Body of pancreas (tissue), 4 donors: ENCODE measurements at regions not wholly inside any gene's neighbourhood (a gene's known extent, or its start where the extent isn't known, plus 50 kb on each side); places are given as distances from the start of the nearest gene placed in this dataset.
A peak's percentile ranks its signal among the peaks of the same experiment; 100 is the strongest.

ENCODE experiments used
- CTCF ChIP-seq, 7 experiments: fragments of 450-650 bp in 4 of 7; fragments of 200-600 bp in 3 of 7; sonication (generic) in 3 of 7; IDR thresholded peaks; one replicate each; pipeline ENCODE4 v1.5.1; 2016 to 2019; ENCODE audit warnings: antibody characterized with exemption in 7 of 7
- POLR2A ChIP-seq, 3 donors: fragments of 450-650 bp; IDR thresholded peaks; one replicate each; pipeline ENCODE4 v1.6.1; 2016; ENCODE audit warnings: antibody characterized with exemption in 3 of 3, mild to moderate bottlenecking in 2 of 3

DNA sequence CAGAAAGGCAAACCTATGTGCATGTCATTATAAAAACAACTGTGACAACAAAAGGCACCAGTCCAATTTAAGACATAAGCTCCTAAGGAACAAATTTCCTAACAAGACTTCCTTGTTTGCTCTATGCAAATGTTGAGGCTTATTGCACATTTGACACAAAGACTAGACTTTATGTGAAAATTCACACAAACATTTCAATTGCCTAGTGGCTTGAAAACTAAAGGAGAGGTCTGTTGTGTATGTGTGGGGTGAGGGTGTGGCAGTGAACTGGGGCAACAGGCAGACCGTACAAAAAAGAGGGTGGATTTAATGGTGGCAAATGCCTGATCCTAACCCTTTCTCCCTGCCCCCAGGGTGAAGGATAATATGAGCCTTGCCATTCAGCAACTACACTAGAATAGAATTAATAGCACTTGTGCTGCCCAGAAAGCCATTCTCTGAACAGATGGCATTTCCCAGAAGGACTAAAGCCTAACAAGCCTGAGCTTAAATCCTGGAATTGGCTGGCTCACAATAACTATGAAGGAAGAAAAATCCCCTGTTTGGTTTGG is 73.9 kb downstream of the GLUL start:
- TF ChIP-seq CTCF (IDR thresholded peaks at IDR 0.05) (no peak), POLR2A (IDR thresholded peaks at IDR 0.05) (peak in 1 of 3 donors; percentile 12)
